CD4-positive, alpha-beta memory T cell (primary cell): ENCODE measurements at regions not wholly inside any gene's neighbourhood (a gene's known extent, or its start where the extent isn't known, plus 50 kb on each side); places are given as distances from the start of the nearest gene placed in this dataset.
"Not testable (repeated sequence)": the region's sequence is repeated elsewhere in the genome, so short reads cannot be mapped to it uniquely, and the experiment has no call there.

ENCODE experiments used
- CTCF ChIA-PET: fragments of 350-600 bp; sonication (Branson Sonifier 250); formaldehyde crosslinking; loops from one replicate; lab custom pipeline; 2021; ENCODE audit warnings: inconsistent platforms; ENCODE audit not compliant: partially characterized antibody; lab: Charles Lee
- POLR2A ChIA-PET: fragments of 350-600 bp; sonication (Branson Sonifier 250); formaldehyde crosslinking; loops from one replicate; lab custom pipeline; 2021; ENCODE audit not compliant: partially characterized antibody; lab: Charles Lee
- DNase-seq, 5 donors: peaks; one replicate each; pipeline versions ENCODE4 v3.0.0 to v3.0.0-alpha.2; 2020 to 2022; ENCODE audit warnings: mixed read lengths in 1 of 5
- H3K27ac ChIP-seq: one replicate; pipeline ENCODE4 v1.7.0; 2013; ENCODE audit warnings: low read depth, low read length
- H3K27me3 ChIP-seq: 2 replicates; pipeline ENCODE4 v1.7.0; 2013; ENCODE audit warnings: mild to moderate bottlenecking, low read length, moderate library complexity; ENCODE audit not compliant: insufficient read depth
- H3K36me3 ChIP-seq: 2 replicates; pipeline ENCODE4 v1.7.0; 2013; ENCODE audit warnings: mild to moderate bottlenecking, low read length, moderate library complexity; ENCODE audit not compliant: insufficient read depth
- H3K4me1 ChIP-seq: 2 replicates; pipeline ENCODE4 v1.7.0; 2013; ENCODE audit warnings: mild to moderate bottlenecking, low read length, moderate library complexity; ENCODE audit not compliant: insufficient read depth
- H3K4me3 ChIP-seq, 2 donors: one replicate each; pipeline ENCODE4 v1.7.0; 2013; ENCODE audit warnings: low read length in 2 of 2, mild to moderate bottlenecking in 1 of 2
- H3K9me3 ChIP-seq, 2 donors: one replicate each; pipeline ENCODE4 v1.7.0; 2013; ENCODE audit warnings: low read length in 2 of 2, control low read depth in 1 of 2; ENCODE audit not compliant: control insufficient read depth in 1 of 2
- H3K27ac Mint-ChIP-seq, 7 donors: one replicate each; pipeline ENCODE4 v1.8.0; 2020 to 2021; ENCODE audit warnings: mixed read lengths in 7 of 7, mild to moderate bottlenecking in 6 of 7, inconsistent platforms in 3 of 7, moderate library complexity in 3 of 7
- H3K27me3 Mint-ChIP-seq, 2 donors: one replicate each; pipeline ENCODE4 v1.8.0; 2020 to 2021; ENCODE audit warnings: mixed read lengths in 2 of 2
- H3K36me3 Mint-ChIP-seq, 2 donors: one replicate each; pipeline ENCODE4 v1.8.0; 2020 to 2021; ENCODE audit warnings: mixed read lengths in 2 of 2, inconsistent platforms in 1 of 2, mild to moderate bottlenecking in 1 of 2
- H3K4me1 Mint-ChIP-seq, 4 donors: one replicate each; pipeline ENCODE4 v1.8.0; 2020 to 2021; ENCODE audit warnings: mixed read lengths in 4 of 4, mild to moderate bottlenecking in 1 of 4
- H3K4me3 Mint-ChIP-seq, 8 donors: one replicate each; pipeline ENCODE4 v1.8.0; 2020 to 2021; ENCODE audit warnings: mixed read lengths in 8 of 8, mild to moderate bottlenecking in 7 of 8, moderate library complexity in 6 of 8, inconsistent platforms in 3 of 8
- H3K9me3 Mint-ChIP-seq, 8 donors: one replicate each; pipeline ENCODE4 v1.8.0; 2020 to 2021; ENCODE audit warnings: mixed read lengths in 8 of 8, mild to moderate bottlenecking in 5 of 8, inconsistent platforms in 3 of 8, moderate library complexity in 1 of 8
- intact Hi-C: fragments of 100-400 bp; cut with micrococcal nuclease; formaldehyde crosslinking; loops from one replicate; pipeline ENCODE4 v1.15.1; 2023

DNA sequence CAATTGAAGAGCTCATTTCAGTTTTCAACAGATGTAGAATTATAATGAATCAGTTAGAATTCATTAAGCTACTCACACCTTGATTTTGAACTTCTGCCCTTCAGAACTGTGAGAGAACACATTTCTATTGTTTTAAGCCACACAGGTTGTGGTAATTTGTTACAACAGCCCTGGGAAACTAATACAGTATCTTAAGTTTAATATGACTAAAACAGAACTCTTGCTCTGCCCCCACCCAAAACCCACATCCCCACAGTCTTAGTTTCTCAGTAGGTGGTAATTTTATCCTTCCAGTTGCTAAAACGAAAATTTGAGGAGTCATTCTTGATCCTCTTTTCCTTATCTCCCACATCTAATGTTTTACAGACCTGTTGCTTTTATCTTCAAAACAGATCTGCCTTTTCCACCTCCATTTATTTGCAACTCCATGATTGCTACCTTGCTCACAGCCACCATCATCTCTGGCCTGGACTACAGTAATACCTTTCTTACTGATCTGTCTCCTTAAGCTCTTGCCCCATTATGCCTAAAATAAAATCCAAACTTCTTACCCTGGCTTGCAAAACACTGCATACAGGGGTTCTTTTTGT is 72.8 kb upstream of the NXPH1 start:
- intact Hi-C loops: no loop called here
- POLR2A ChIA-PET: no interaction called here
- Mint-ChIP-seq H3K27ac (no peak overlapping the region), H3K4me3 (no peak overlapping the region), H3K36me3 (no peaks in the 10 kb centered on the region), H3K9me3 (peaks cover 0 to 12% (median 6%) of the 10 kb centered on the region in 8 donors), H3K27me3 (peaks cover 7 to 11% of the 10 kb centered on the region in 2 donors), H3K4me1 (no peaks in the 10 kb centered on the region)
- no peaks in the 10 kb centered on the region for H3K4me1 ChIP-seq
- H3K4me3 ChIP-seq: no peak overlapping the region
- no peaks in the 10 kb centered on the region for H3K27me3 ChIP-seq
- CTCF ChIA-PET: interaction anchor here (1.3 kb wide), 1 partner anchor 18 kb away, joined by 3 read pairs; no protein-coding TSS in a partner anchor
- DNase-seq: no peak
- H3K9me3 ChIP-seq: no peaks in the 10 kb centered on the region
- H3K27ac ChIP-seq: no peak overlapping the region
- H3K36me3 ChIP-seq: no peaks in the 10 kb centered on the region

DNA sequence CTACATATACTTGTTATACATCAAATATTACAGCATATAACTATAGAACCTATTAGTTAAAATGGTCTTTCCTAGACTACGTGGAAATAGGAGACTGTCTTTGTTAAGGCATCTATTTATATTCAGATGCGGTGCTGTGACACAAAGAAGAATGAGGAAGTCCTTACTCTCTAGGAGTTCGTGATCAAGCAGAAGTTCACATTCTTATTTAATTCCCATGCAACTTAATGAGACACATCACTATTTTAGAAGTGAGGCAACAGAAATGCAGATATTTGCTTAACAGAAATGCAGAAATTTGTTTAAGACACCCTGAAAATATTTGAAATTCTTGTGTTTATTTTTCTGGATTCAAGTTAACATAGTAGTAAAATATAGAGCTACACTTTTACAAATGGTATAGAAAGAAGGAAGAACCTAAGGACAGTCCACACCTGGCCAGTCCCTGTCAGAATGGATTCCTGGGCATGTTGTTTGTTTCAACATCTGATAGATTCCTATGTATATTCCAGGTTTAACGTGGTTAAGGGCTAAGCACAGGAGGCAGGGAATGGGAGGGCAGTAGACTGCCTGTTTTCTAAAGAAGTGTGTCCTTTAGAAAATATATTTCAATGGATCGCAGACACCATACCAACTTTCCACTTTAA is 70.6 kb upstream of the NXPH1 start:
- Mint-ChIP-seq H3K36me3 (no peaks in the 10 kb centered on the region), H3K27me3 (peaks cover 8 to 9% of the 10 kb centered on the region in 2 donors)
- H3K36me3 ChIP-seq: no peaks in the 10 kb centered on the region

DNA sequence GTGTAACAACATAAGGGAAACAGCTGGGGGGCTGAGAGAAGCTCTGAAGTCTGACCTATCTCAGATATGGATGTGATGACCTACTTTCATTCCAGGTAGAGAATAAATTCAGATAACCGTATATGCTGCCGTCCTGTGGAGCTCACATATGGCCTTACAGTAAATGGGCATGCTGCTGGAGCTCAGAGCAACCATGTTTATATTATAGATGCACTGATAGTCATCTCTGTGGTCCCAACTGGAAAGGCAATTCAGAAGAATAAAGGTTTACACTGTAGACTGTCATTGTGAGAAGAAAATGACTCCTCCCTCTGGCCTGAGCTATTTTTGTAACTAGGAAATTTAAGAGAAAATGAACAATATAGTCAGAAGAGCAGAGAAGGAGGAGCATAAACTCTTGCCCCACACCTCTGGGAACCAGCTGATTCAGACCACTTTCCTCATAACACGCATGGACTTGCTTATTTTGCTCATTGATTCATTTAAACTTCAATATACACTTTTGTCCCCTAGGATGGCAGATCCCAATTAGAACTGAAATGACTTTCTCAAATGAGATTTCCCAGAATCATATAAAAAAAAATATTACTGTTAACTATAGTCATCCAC is 69.9 kb upstream of the NXPH1 start:
- H3K36me3 Mint-ChIP-seq: no peaks in the 10 kb centered on the region

More for the DNA sequence above, 70.6 kb upstream of the NXPH1 start:
- Histone ChIP-seq H3K4me1 (no peaks in the 10 kb centered on the region), H3K27me3 (no peaks in the 10 kb centered on the region), H3K4me3 (no peak overlapping the region), H3K9me3 (no peaks in the 10 kb centered on the region), H3K27ac (no peak overlapping the region)
- Mint-ChIP-seq H3K9me3 (peaks cover 0 to 10% (median 4%) of the 10 kb centered on the region in 8 donors), H3K27ac (no peak overlapping the region), H3K4me3 (no peak overlapping the region), H3K4me1 (no peaks in the 10 kb centered on the region)
- ChIA-PET CTCF (no interaction called here), POLR2A (no interaction called here)
- intact Hi-C loops: no loop called here
- no peak for DNase-seq

DNA sequence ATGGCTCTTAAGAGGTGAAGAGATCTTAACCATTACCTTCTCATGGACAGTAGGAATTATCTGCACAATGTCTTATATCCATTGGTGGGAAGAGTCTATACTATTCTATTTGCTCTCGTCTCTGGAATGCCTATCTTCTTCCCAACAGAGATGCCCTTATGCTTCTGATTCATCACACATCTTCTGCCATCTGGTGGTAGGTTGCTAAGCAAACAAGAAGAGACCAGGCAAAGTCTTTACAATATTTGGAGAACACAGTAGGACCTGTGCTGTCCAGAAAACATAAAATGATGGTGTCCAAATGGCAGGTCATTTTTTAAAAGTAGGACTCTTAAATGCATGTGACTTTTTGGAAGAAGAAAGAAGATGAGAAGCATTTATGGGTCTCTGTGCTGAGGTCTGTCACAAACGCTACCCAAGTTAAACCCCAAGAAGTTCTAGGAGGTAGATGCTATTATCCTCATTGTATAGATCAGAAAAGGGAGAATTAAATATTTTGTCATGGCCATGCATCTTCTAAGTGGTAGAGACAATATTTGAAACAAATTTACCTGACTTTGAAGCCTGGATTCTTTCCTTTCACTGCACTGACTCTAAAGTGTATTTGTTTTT is 67.8 kb upstream of the NXPH1 start:
- H3K4me3 ChIP-seq: no peak overlapping the region
- intact Hi-C loops: no loop called here

More for the DNA sequence above, 69.9 kb upstream of the NXPH1 start:
- H3K27me3 Mint-ChIP-seq: peaks cover 9 to 11% of the 10 kb centered on the region in 2 donors
- Histone ChIP-seq H3K27ac (no peak overlapping the region), H3K9me3 (no peaks in the 10 kb centered on the region), H3K36me3 (no peaks in the 10 kb centered on the region), H3K4me3 (no peak overlapping the region), H3K27me3 (no peaks in the 10 kb centered on the region), H3K4me1 (no peaks in the 10 kb centered on the region)
- peaks cover 0 to 10% (median 4%) of the 10 kb centered on the region in 8 donors for H3K9me3 Mint-ChIP-seq
- intact Hi-C loops: no loop called here
- no peak for DNase-seq
- POLR2A ChIA-PET: no interaction called here
- CTCF ChIA-PET: no interaction called here
- no peak overlapping the region for H3K27ac Mint-ChIP-seq
- H3K4me3 Mint-ChIP-seq: no peak overlapping the region
- no peaks in the 10 kb centered on the region for H3K4me1 Mint-ChIP-seq

DNA sequence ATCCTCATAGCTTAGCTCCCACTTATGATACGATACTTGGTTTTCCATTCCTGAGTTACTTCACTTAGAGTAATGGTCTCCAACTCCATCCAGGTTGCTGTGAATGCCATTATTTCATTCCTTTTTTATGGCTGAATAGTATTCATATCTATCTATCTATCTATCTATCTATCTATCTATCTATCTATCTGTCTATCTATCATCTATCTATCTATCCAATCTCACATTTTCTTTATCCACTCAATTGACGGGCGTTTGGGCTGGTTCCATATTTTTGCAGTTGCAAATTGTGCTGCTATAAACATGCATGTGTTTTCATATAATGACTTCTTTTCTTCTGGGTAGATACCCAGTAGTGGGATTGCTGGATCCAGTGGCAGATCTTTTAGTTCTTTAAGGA is 65.4 kb upstream of the NXPH1 start:
- H3K4me3 Mint-ChIP-seq, H3K27ac ChIP-seq, H3K36me3 ChIP-seq, H3K4me1 Mint-ChIP-seq, intact Hi-C loops, H3K27ac Mint-ChIP-seq, POLR2A ChIA-PET, H3K4me1 ChIP-seq, H3K27me3 ChIP-seq, H3K36me3 Mint-ChIP-seq, H3K9me3 ChIP-seq, DNase-seq, H3K4me3 ChIP-seq, H3K9me3 Mint-ChIP-seq, CTCF ChIA-PET: not testable (repeated sequence)
- peaks cover 15% of the 10 kb centered on the region in 2 donors for H3K27me3 Mint-ChIP-seq

More for the DNA sequence above, 67.8 kb upstream of the NXPH1 start:
- POLR2A ChIA-PET: no interaction called here
- CTCF ChIA-PET: no interaction called here
- H3K27ac Mint-ChIP-seq: no peak overlapping the region
- H3K36me3 Mint-ChIP-seq: no peaks in the 10 kb centered on the region
- H3K4me1 Mint-ChIP-seq: no peaks in the 10 kb centered on the region
- H3K4me1 ChIP-seq: no peaks in the 10 kb centered on the region
- H3K36me3 ChIP-seq: no peaks in the 10 kb centered on the region
- H3K4me3 Mint-ChIP-seq: no peak overlapping the region
- no peaks in the 10 kb centered on the region for H3K27me3 ChIP-seq
- peaks cover 0 to 2% (median 0%) of the 10 kb centered on the region in 8 donors for H3K9me3 Mint-ChIP-seq
- H3K27me3 Mint-ChIP-seq: peaks cover 8 to 12% of the 10 kb centered on the region in 2 donors
- no peak for DNase-seq
- H3K27ac ChIP-seq: no peak overlapping the region
- no peaks in the 10 kb centered on the region for H3K9me3 ChIP-seq

DNA sequence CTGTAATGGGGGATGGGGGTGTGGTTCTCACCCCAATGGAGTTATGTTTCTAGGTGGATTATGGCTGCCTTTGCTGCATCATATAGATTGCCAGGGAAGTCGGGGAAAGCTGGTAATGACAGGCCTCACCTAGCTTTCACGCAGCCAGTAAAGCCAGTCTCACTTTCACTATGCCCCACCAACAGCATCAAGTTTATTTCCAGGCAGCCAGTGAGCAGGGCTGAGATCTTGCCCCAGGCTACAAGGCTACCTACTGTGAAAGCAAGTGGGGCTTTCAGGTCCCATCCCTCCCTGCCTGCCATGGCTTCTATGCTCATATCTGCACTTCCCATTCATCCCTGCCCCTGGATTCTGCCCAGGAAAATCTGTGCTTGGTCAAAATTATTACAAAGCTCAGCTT is 61.7 kb upstream of the NXPH1 start:
- H3K36me3 ChIP-seq: no peaks in the 10 kb centered on the region
- DNase-seq: no peak
- no peaks in the 10 kb centered on the region for H3K27me3 ChIP-seq
- Mint-ChIP-seq H3K9me3 (peaks cover 2 to 10% (median 6%) of the 10 kb centered on the region in 8 donors), H3K27ac (no peak overlapping the region), H3K4me1 (no peaks in the 10 kb centered on the region), H3K27me3 (peaks cover 18 to 28% of the 10 kb centered on the region in 2 donors), H3K4me3 (no peak overlapping the region), H3K36me3 (no peaks in the 10 kb centered on the region)
- intact Hi-C loops: no loop called here
- no peak overlapping the region for H3K4me3 ChIP-seq
- H3K27ac ChIP-seq: no peak overlapping the region
- H3K9me3 ChIP-seq: no peaks in the 10 kb centered on the region
- no peaks in the 10 kb centered on the region for H3K4me1 ChIP-seq
- POLR2A ChIA-PET: no interaction called here
- CTCF ChIA-PET: no interaction called here

DNA sequence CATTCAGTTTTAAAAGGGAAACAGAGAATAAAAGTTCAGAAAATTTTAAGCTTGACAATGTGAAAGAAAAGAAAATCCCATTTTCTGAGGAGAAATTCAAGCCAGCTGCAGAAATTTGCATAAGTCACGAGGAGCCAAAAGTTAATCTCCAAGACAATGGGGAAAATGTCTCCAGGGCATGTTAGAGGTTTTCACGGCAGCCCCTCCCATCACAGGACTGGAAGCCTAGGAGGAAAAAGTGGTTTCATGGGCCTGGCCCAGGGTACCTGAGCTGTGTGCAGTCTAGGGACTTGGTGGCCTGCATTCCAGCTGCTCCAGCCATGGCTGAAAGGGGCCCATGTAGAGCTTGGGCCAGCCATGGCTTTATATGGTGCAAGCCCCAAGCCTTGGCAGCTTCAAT is 59.6 kb upstream of the NXPH1 start:
- H3K27me3 ChIP-seq: no peaks in the 10 kb centered on the region
- no peaks in the 10 kb centered on the region for H3K4me1 ChIP-seq
- intact Hi-C loops: no loop called here
- ChIA-PET CTCF (no interaction called here), POLR2A (no interaction called here)
- Mint-ChIP-seq H3K36me3 (no peaks in the 10 kb centered on the region), H3K27me3 (peaks cover 16 to 25% of the 10 kb centered on the region in 2 donors), H3K4me1 (no peaks in the 10 kb centered on the region), H3K27ac (no peak overlapping the region), H3K9me3 (peaks cover 2 to 10% (median 6%) of the 10 kb centered on the region in 8 donors), H3K4me3 (no peak overlapping the region)
- no peak overlapping the region for H3K27ac ChIP-seq
- H3K36me3 ChIP-seq: no peaks in the 10 kb centered on the region
- DNase-seq: no peak
- no peaks in the 10 kb centered on the region for H3K9me3 ChIP-seq
- H3K4me3 ChIP-seq: no peak overlapping the region
